H9 (cell line): ENCODE measurements at regions not wholly inside any gene's neighbourhood (a gene's known extent, or its start where the extent isn't known, plus 50 kb on each side); places are given as distances from the start of the nearest gene placed in this dataset.

Experiments used
- DNase-seq: peaks from one replicate; pipeline ENCODE4 v3.0.0-alpha.2; 2017
- H2AFZ ChIP-seq: one replicate; pipeline ENCODE4 v1.6.1; 2013; ENCODE audit warnings: mild to moderate bottlenecking, low read length, control low read depth, moderate library complexity
- H2AK5ac ChIP-seq: 2 replicates; pipeline ENCODE4 v1.6.1; 2013; ENCODE audit warnings: low read length, control low read depth, mixed read lengths; ENCODE audit not compliant: insufficient read length
- H2BK120ac ChIP-seq: one replicate; pipeline ENCODE4 v1.6.1; 2013; ENCODE audit warnings: low read depth, mild to moderate bottlenecking, low read length, control low read depth, inconsistent platforms; ENCODE audit not compliant: poor library complexity, severe bottlenecking
- H2BK12ac ChIP-seq: 2 replicates; pipeline ENCODE4 v1.6.1; 2013; ENCODE audit warnings: low read length, control low read depth, mixed read lengths, low read depth; ENCODE audit not compliant: insufficient read length
- H2BK15ac ChIP-seq: 2 replicates; pipeline ENCODE4 v1.6.1; 2013; ENCODE audit warnings: low read depth, low read length, control low read depth
- H2BK20ac ChIP-seq: one replicate; pipeline ENCODE4 v1.6.1; 2013; ENCODE audit warnings: low read depth, mild to moderate bottlenecking, low read length, control low read depth, inconsistent platforms; ENCODE audit not compliant: poor library complexity, severe bottlenecking
- H2BK5ac ChIP-seq: 2 replicates; pipeline ENCODE4 v1.6.1; 2013; ENCODE audit warnings: low read length, control low read depth, mixed read lengths; ENCODE audit not compliant: insufficient read length
- H3K14ac ChIP-seq: 2 replicates; pipeline ENCODE4 v1.6.1; 2013; ENCODE audit warnings: low read length, control low read depth; ENCODE audit not compliant: insufficient read depth
- H3K18ac ChIP-seq: 2 replicates; pipeline ENCODE4 v1.6.1; 2013; ENCODE audit warnings: low read depth, mild to moderate bottlenecking, mixed read lengths, low read length, control low read depth; ENCODE audit not compliant: insufficient read length
- H3K23ac ChIP-seq: 2 replicates; pipeline ENCODE4 v1.6.1; 2013; ENCODE audit warnings: low read length, control low read depth, mixed read lengths, low read depth; ENCODE audit not compliant: insufficient read length
- H3K23me2 ChIP-seq: 2 replicates; pipeline ENCODE4 v1.6.1; 2013; ENCODE audit warnings: low read depth, mild to moderate bottlenecking, mixed read lengths, low read length, control low read depth; ENCODE audit not compliant: insufficient read length, poor library complexity, severe bottlenecking
- H3K27ac ChIP-seq: 2 replicates; pipeline ENCODE4 v1.5.1; 2013; ENCODE audit warnings: low read length, control low read depth, mixed read lengths, low read depth; ENCODE audit not compliant: insufficient read length
- H3K27me3 ChIP-seq: 2 replicates; pipeline ENCODE4 v1.6.1; 2013; ENCODE audit warnings: low read length, control low read depth, inconsistent platforms; ENCODE audit not compliant: insufficient read depth
- H3K4ac ChIP-seq: 2 replicates; pipeline ENCODE4 v1.6.1; 2013; ENCODE audit warnings: low read depth, mild to moderate bottlenecking, control low read depth, inconsistent platforms, low read length, moderate library complexity
- H3K4me1 ChIP-seq: 2 replicates; pipeline ENCODE4 v1.6.1; 2013; ENCODE audit warnings: low read length, control low read depth, inconsistent platforms; ENCODE audit not compliant: insufficient read depth
- H3K4me2 ChIP-seq: 2 replicates; pipeline ENCODE4 v1.6.1; 2013; ENCODE audit warnings: low read length, control low read depth, mixed read lengths; ENCODE audit not compliant: insufficient read length, insufficient read depth
- H3K56ac ChIP-seq: 2 replicates; pipeline ENCODE4 v1.6.1; 2013; ENCODE audit warnings: low read depth, mild to moderate bottlenecking, mixed read lengths, low read length, control low read depth; ENCODE audit not compliant: insufficient read length
- H3K79me1 ChIP-seq: 2 replicates; pipeline ENCODE4 v1.6.1; 2013; ENCODE audit warnings: low read depth, mild to moderate bottlenecking, moderate library complexity, low read length, control low read depth, inconsistent platforms; ENCODE audit not compliant: insufficient read depth, poor library complexity, severe bottlenecking
- H3K79me2 ChIP-seq: 2 replicates; pipeline ENCODE4 v1.6.1; 2013; ENCODE audit warnings: low read length, control low read depth, inconsistent platforms; ENCODE audit not compliant: insufficient read depth
- H3K9ac ChIP-seq: 2 replicates; pipeline ENCODE4 v1.6.1; 2013; ENCODE audit warnings: low read length, control low read depth, mixed read lengths; ENCODE audit not compliant: insufficient read length; ENCODE audit errors: extremely low read depth
- H3K9me3 ChIP-seq: one replicate; pipeline ENCODE4 v1.6.1; 2013; ENCODE audit warnings: low read depth, low read length, inconsistent platforms; ENCODE audit not compliant: control insufficient read depth
- H3T11ph ChIP-seq: one replicate; pipeline ENCODE4 v1.6.1; 2013; ENCODE audit warnings: mild to moderate bottlenecking, low read length, control low read depth, inconsistent platforms
- H4K20me1 ChIP-seq: one replicate; pipeline ENCODE4 v1.6.1; 2013; ENCODE audit not compliant: control insufficient read depth, insufficient read length, insufficient read depth
- H4K5ac ChIP-seq: 2 replicates; pipeline ENCODE4 v1.6.1; 2013; ENCODE audit warnings: low read depth, mild to moderate bottlenecking, mixed read lengths, low read length, control low read depth; ENCODE audit not compliant: insufficient read length
- H4K8ac ChIP-seq: replicated peaks from 2 replicates; pipeline ENCODE4 v1.6.1; 2013; ENCODE audit warnings: low read length, control low read depth, mixed read lengths, low read depth; ENCODE audit not compliant: insufficient read length
- H4K91ac ChIP-seq: 2 replicates; pipeline ENCODE4 v1.6.1; 2013; ENCODE audit warnings: low read depth, mild to moderate bottlenecking, moderate library complexity, mixed read lengths, low read length, control low read depth; ENCODE audit not compliant: insufficient read length
- H3K27ac Mint-ChIP-seq, 3 experiments: 2 replicates in 2 of 3; 3 replicates in 1 of 3; pipeline ENCODE4 v1.8.0; 2020 to 2021; ENCODE audit warnings: mixed read lengths in 3 of 3, mild to moderate bottlenecking in 1 of 3, moderate library complexity in 1 of 3
- H3K27me3 Mint-ChIP-seq: 2 replicates; pipeline ENCODE4 v1.8.0; 2021; ENCODE audit warnings: low read depth, mild to moderate bottlenecking, moderate library complexity, mixed read lengths
- H3K36me3 Mint-ChIP-seq, 3 experiments: 2 replicates in 2 of 3; 3 replicates in 1 of 3; pipeline ENCODE4 v1.8.0; 2020 to 2021; ENCODE audit warnings: low read depth in 3 of 3, mixed read lengths in 3 of 3; ENCODE audit not compliant: insufficient read depth in 1 of 3
- H3K4me1 Mint-ChIP-seq, 2 experiments: 2 replicates each; pipeline ENCODE4 v1.8.0; 2020; ENCODE audit warnings: mixed read lengths in 2 of 2
- H3K4me3 Mint-ChIP-seq, 2 experiments: 2 replicates in 1 of 2; 3 replicates in 1 of 2; pipeline ENCODE4 v1.8.0; 2020 to 2021; ENCODE audit warnings: mild to moderate bottlenecking in 2 of 2, mixed read lengths in 2 of 2, moderate library complexity in 1 of 2
- H3K9me3 Mint-ChIP-seq, 2 experiments: 2 replicates in 1 of 2; 3 replicates in 1 of 2; pipeline ENCODE4 v1.8.0; 2020; ENCODE audit warnings: mild to moderate bottlenecking in 2 of 2, mixed read lengths in 2 of 2, moderate library complexity in 1 of 2
- WGBS: extraction: QIAGEN DNeasy Blood & Tissue Kit; methylation state at CpG from one replicate; pipeline ENCODE4 v1.1.7; 2013; ENCODE audit warnings: missing lambda C conversion rate, low lambda C conversion rate, mixed read lengths; ENCODE audit not compliant: insufficient read length; ENCODE audit errors: extremely low coverage; 5-methylcytosine and 5-hydroxymethylcytosine counted together
- TF ChIP-seq, protein P1 (sequence below): fragments of 200-600 bp; sonication (generic); conservative IDR thresholded peaks from 3 replicates; pipeline ENCODE4 v1.8.0; 2021; ENCODE audit warnings: antibody characterized with exemption, mild to moderate bottlenecking

DNA sequence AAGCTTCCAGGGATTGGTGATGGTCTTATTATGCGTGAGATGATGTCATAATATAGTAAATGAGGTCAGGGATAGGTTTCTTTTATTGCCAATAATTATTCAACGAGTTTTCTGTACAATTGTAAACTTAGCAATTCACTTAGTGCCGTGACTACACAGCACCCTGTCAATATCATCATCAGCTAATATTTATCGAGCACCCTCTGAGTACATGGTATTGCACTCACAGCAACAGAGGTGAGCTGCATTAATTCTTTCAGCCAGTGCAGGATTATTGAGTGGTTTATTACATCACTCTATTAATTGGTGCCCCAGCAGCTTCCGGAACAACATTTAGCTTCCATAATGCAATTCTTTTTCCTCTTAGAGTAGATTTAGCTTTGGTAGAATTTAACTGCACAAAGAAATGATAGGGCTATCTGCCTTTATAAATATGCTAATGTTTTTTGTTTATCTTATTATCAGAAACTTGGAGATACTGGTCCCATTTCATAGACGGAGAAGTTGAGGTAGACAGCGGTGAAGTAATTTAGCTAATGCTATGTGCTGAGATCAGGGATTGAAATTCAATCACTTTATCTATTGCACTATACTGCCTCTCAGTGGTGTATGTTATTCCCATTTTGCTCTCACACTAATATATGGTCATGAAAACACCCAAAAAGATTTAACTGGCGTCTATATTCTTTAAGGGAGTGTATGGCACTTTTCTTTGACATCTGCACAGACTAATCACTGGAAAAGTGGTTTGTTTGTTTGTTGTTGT, 726.1 kb upstream of the WWC1 start:
- Histone ChIP-seq H2BK5ac (no peak overlapping the region), H2BK120ac (no peak overlapping the region), H2AFZ (no peak overlapping the region), H2BK12ac (no peak overlapping the region), H3K4me1 (0 out of 2 replicates have a peak, but pooled peaks cover 4% of the 10 kb centered on the region), H4K20me1 (no peaks in the 10 kb centered on the region), H4K8ac (no peak overlapping the region), H3K27me3 (no peaks in the 10 kb centered on the region), H2BK15ac (no peak overlapping the region), H3K4ac (no peak overlapping the region), H4K91ac (no peak overlapping the region), H3K23ac (no peak overlapping the region), H3K4me2 (no peak overlapping the region), H3K79me1 (no peaks in the 10 kb centered on the region), H3K27ac (no peak overlapping the region), H2AK5ac (no peak overlapping the region), H2BK20ac (no peak overlapping the region), H3K23me2 (no peaks in the 10 kb centered on the region), H3K14ac (no peak overlapping the region), H3K79me2 (no peaks in the 10 kb centered on the region), H3K9ac (no peak overlapping the region), H3K18ac (no peak overlapping the region), H4K5ac (no peak overlapping the region), H3T11ph (no peak overlapping the region), H3K56ac (no peak overlapping the region), H3K9me3 (no peaks in the 10 kb centered on the region)
- no peak for DNase-seq
- Mint-ChIP-seq H3K4me3 (no peak overlapping the region), H3K36me3 (no peaks in the 10 kb centered on the region), H3K27me3 (no peaks in the 10 kb centered on the region), H3K4me1 (peaks cover 16 to 21% of the 10 kb centered on the region in 2 experiments), H3K9me3 (no peaks in the 10 kb centered on the region), H3K27ac (no peak overlapping the region)
- no CpG with 5 or more reads among the region's 8 CpGs for WGBS
- TF ChIP-seq, protein P1, sequence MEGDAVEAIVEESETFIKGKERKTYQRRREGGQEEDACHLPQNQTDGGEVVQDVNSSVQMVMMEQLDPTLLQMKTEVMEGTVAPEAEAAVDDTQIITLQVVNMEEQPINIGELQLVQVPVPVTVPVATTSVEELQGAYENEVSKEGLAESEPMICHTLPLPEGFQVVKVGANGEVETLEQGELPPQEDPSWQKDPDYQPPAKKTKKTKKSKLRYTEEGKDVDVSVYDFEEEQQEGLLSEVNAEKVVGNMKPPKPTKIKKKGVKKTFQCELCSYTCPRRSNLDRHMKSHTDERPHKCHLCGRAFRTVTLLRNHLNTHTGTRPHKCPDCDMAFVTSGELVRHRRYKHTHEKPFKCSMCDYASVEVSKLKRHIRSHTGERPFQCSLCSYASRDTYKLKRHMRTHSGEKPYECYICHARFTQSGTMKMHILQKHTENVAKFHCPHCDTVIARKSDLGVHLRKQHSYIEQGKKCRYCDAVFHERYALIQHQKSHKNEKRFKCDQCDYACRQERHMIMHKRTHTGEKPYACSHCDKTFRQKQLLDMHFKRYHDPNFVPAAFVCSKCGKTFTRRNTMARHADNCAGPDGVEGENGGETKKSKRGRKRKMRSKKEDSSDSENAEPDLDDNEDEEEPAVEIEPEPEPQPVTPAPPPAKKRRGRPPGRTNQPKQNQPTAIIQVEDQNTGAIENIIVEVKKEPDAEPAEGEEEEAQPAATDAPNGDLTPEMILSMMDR: peak; percentile 57
